ENCODE measurements at regions not wholly inside any gene's neighbourhood (a gene's known extent, or its start where the extent isn't known, plus 50 kb on each side); places are given as distances from the start of the nearest gene placed in this dataset.

DNA sequence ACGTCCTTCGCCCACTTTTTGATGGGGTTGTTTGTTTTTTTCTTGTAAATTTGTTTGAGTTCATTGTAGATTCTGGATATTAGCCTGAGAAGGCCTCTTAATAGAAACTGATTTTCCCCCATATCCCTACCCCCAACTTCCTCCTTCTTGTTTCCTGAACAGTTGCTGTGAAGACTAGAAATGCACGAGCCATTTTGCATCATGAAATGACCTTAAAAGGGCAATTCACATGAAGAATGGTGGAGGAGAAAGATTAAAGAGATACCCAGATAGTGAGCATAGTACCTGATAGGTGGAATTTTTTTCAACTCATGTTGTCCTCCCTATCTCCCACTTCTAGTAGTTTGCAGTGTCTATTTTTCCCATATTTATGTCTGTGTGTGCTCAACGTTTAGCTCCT is 55.2 kb upstream of the KCNH8 start:
- DNase-seq: no peak

DNA sequence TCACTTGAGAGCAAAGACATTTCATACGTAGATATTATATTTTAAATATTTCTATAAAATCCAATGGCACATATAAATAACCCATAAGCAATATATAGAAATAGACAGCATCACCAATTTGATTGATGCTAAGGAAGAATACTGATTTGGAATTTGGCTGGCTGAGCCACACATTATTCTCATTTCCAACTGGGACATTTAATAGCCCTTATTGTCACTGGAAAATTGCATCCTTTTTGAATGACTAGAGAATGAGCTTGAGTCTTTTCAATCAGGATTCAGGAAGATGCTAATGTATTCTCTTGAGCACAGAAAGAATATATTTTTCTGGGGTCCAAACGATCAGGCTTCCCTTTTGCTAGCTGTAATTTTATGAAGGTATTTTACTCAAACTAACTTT is 70.9 kb upstream of the KCNH8 start:
- no peak for DNase-seq

DNA sequence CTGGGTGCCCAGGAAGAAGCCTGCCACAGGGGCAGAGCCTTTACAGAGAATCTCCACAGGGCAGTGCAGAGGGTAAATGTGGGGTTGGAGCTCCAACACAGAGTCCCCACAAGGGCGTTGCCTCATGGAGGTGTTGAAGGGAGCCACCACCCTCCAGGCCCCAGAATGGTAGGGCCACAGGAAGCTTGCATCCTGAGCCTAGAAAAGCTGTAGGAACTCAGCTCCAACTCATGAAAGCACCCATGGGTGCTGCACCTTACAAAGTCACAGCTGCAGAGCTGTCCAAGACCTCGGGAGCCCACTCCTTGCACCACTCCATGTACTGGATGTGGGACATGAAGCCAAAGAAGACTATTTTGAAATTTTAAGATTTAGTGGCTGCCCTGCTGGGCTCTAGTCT is 73.3 kb upstream of the KCNH8 start:
- no peak for DNase-seq

DNA sequence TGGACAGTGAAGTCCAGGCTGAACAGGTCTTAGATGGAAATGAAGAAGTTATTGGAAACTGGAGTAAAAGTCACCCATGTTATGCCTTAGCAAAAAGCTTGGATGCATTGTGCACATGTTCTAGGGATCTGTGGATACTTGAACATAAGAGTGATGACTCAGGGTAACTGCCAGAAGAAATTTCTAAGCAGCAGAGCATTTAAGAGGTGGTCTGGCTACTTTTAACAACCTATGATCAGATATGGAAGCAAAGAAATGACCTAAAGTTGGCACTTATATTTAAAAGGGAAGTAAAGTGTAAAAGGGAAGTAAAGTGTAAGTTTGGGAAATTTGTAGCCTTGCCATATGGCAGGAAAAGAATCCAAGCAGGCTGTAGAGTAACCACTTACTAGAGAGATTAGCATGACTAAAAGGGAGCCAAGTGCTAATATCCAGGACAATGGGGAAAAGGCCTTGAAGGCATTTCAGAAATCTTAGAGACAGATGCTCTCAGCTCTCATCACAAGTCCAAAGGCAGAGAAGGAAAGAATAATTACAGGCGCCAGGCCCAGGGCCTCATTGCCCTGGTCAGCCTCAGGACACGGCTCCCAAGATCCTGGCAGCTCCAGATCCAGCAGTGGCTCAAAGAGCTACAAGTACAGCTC is 73.9 kb upstream of the KCNH8 start:
- DNase-seq: no peak

DNA sequence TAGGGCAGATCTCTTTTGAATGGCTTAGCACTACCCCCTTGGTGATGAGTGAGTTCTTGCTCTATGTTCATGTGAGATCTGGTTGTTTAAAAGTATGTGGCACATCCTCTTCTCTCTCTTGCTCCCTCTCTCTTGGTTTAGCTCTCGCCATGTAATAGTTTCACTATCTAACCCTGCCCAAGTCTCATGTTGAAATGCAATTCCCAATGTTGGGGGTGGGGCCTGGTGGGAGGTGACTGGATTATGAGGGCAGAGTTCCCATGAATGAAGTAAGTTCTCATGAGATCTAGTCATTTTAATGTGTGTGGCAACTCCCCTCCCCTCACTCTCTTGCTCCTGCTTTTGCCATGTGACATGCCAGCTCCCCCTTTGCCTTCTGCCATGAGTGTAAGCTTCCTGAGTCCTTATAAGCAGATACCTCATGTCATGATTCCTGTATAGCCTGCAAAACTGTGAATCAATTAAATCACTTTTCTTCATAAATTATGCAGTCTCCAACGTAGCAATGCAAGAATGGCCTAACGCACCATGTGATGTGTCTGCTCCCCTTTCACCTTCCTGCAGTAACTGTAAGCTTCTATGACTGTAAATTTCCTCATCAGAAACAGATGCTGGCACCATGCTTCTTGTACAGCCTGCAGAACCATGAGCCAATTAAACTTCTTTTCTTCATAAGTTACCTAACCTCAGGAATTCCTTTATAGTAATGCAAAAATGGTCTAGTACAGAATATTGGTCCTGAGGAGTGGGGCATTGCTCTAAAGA is 74.8 kb upstream of the KCNH8 start:
- no peak for DNase-seq

DNA sequence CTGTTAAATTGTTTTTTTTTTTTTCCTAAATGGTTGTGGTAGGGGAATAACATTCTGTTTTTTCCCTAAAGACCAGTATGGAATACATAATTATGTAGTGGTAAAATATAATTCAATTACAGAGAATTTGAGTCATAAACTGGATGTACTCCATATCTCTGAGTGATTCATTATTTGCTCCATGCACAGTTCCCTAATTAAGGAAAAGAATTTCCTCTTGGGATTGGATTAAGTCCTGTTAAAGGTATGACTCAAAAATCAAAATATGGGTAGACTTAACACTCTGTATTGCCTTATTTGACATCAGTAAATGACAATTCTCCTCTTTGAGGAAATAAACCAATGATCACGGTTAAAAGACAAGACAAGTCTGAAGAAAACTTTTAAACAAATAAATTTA is 78.0 kb upstream of the KCNH8 start:
- no peak for DNase-seq

DNA sequence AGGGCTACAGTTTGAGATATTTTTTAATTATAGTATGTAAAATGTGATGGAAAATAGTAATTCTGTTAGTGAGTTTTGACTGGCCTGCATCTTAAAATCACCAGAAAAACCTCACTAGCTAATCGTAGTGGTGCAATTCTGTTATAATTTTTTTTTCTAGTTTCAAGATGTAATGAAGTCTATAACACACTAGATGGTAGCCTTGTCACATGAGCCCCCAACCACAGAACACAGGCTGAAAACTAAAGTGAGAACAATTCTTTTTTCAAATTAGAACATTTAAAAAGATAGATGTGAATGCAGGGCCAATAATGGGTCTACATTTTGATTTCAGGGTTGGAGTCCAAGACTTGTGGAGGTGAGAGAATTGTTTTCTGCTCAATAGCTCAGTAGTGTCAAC is 83.3 kb upstream of the KCNH8 start:
- no peak for DNase-seq

DNA sequence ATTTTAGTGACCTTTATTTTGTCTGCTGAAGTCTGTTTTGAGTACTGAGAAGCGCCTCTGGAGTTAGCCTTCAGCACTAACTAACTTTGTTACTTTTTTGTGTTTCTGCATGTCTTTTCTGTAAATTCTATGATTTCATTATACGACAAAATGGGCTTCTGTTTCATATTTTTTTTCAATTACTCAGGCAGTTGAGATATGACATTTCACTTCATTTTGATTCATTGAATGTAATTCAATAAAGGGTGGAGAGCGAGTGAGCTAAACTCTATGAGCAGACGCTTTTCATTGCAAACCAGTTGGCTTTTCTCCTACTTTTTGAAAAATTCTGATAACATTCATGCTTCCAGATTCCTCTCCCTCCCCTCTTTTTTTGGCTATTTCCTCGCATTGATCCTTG is 84.4 kb upstream of the KCNH8 start:
- no peak for DNase-seq

DNA sequence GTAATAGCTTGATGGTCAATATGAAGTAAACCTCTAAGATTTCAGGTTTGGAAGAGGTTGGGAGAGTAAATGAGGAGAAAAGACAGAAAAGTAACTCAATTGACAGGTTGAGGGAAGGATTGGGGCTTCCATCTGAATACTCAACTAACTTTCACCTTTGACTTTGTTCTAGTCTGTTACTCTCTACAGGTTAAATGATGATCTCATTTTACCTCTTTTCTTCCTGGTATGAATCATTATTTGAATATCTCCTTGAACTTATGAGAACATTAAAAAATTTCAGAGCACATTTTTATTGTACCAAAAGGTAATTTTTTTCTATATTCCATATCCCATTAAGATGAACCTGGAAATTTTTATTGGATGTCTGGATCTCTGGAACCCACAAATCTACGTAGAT is 87.9 kb upstream of the KCNH8 start:
- no peak for DNase-seq

DNA sequence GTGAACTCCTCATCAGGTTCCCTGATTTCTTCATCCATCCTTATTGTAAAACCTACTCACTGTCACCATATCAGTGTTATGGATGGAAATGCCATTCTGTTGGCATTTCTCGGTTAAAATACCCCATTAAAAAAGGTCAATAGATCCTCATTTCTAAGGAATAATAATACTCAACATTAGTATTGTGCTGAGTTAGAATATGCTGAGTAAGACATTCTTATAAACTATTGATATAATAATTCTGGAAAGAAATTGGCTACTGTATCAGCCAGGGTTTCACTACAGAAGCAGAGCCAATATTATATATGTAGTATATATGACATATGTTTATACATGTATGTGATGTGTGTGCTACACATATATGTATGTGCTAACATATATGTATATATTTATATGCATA is 95.4 kb upstream of the KCNH8 start:
- no peak for DNase-seq

DNA sequence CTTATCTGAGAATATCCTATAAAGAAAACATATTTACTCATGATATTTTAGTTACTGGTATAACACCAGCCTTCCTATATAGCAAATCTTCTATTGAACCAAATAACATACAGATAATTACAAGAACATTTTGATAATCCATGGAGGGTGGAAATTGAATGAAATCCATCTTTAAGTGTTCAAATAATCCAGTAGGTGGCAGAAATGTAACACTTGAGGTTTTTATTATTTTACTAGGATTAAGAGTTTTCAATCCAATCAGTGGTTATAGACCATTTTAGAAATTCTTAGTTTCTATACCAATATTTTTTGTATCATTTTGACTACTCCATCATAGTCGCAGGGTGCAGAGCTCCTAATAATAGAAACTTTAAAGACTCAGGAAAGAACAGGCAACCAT is 101.9 kb upstream of the KCNH8 start:
- no peak for DNase-seq

DNA sequence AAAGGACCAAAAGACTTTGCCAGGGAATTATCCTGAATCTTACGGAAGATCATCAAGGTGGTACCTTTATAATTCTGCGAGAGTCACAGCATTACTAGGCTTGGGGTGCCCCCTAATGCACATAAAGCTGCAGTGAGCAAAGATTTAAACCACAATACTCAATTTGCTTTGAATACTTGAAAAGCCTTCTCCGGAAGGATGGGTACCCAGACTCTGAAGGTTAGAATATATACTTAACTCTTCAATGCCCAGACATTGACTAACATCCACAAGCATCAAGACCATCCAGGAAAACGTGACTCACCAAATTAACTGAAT is 117.8 kb upstream of the KCNH8 start:
- no peak for DNase-seq

DNA sequence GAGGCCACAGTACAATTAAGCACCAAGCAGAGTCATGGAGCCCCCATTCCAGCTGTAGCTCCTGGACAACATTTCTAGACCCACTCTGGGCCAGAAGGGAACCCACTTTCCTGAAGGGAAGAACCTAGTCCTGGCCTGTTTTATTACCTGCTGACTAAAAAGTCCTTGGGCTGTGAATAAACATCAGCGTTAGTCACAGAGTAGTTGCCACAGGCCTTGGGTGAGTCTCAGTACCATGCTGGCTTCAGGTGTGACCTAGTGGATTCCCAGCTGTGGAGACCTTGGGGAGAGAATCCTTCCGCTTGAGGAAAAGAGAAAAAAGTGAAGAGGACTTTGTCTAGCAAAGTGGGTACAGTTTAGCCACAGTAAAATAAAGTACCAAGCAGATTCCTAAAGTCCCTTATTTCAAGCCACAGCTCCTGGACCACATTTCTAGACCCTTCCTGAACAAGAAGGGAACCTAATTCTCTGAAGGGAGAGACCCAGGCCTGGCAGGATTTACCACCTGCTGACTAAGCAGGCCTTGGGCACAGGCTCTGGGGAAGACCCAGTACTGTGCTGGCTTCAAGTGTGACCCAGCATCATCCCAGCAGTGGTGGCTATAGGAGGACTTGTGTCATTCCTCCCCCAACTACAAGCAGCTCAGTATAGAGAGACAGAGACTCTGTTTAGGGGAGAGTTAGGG is 118.3 kb upstream of the KCNH8 start:
- DNase-seq: no peak

DNA sequence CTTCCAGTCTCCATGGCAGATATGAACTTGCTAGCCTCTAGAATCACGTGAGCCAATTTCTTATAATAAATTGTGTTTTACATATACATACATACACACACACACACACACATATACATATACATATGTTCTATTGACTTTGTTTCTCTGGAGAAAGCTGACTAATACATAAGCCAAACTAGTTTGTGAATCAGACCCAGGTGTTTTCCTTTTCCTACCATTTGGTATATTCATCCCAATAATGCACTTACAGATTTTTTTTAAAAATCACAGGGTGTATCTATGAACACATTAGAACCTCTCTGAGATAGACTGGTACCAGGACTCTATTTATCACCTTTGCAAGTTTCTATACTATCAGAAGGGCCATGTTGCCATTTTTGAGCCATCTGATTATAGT is 122.9 kb upstream of the KCNH8 start:
- no peak for DNase-seq

DNA sequence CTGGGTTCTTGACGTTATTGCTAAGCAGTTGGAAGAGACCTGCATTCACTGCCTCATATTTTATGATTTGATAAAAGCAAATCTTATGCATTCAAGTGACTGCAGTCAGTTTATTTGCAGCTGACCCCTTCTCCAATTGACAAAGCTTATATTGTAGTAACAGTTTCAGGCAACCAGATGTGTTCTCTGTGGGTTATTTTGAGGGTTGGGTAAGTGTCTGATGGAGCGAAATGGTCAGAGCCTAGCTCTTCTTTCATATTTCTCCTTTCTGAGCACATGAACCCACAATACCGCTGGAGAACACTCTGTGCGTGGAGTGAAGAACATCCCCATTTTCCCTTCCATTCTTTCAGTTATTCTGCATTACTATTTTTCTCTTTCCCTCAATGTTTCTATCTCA is 125.8 kb upstream of the KCNH8 start:
- DNase-seq: no peak

DNA sequence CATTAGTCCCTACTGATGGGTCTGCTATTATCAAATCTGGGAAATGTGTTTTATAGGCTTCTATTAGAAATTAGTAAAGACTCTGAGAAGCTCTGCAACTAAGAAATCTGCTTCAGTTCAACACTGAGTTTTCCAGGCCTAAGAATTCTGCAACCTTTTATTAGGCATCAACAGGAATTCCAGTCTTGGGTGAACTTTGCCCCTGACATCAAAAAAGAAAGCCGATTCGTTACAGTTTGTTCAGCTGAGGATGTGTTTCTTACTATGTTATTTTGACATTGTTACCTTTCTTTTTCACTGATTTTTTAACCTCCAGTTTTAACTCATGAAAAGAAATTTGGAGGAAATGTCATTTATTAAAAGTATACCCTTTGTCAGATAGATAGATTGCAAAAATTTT is 131.5 kb upstream of the KCNH8 start:
- no peak for DNase-seq

DNA sequence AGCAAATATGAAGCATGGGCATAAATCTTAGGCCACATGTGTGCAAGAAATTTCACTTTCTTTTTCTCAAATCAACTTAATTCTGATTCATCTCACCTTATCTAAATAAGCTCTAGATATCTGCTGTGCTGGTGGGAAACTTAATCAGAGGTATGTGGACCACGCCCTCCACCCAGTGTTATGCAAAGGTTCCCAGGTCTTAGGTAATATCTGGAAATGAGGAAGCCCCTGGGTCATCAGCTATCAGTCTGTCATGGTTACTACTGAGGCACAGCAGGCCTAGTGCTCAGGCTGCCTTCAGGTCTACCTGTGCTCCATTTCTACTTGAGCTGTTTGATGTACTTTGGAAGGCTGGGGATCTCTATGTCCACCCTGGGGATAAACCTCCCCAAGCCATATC is 134.4 kb upstream of the KCNH8 start:
- no peak for DNase-seq

DNA sequence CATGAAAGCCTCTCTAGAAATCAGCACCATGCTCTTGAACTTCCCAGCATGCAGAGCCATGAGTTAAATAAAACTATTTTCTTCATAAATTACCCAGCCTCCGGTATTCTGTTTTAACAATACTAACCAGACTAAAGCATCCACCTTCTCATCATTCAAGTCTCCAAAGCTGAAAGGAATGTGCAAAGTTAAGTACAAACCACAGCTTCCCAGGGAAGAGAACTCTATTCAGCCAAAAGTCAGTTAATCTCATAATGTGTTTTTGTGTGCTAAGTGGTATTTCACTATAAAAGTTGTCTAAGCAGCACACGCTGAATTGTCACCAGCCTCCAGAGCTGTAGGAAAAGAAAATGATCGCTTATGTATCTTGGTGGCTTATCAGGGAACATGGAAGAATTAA is 135.5 kb upstream of the KCNH8 start:
- DNase-seq: no peak

DNA sequence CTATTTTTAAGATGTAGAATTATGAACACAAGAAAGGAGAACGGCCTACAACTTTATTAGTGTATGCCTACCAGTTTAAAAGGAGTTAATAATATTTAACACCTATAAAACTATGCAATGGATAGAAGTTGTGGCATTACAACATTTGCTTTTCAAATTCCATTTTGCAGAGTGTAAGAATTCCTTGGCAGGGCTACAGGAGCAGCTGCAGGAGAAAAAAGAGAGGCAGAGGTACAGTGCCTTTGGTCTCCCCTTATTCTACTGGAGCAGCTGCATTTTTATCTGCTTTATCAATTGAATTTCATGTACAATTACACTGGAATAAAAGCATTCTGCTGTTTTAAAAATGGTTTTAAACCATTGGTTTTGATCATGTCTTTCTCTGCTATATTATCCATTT is 145.7 kb upstream of the KCNH8 start:
- no peak for DNase-seq

DNA sequence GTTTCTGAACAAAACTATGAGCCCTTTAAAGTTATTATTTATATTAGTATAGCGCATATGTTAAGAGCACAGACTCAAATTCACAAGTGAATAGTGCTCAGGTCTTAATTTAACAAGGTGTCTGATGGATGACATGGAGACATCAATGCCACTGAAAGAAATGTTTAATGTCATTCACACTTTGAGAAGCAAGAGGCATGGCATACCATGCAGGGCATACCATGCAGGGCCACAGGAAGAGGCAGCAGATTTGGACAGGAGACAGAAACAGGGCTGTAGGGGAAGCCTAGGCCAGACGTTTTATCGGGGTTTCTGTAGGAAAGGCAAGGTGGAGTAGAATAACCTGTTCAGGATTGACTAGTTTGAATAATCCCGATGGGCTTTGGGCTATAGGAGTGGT is 150.2 kb upstream of the KCNH8 start:
- DNase-seq: no peak

DNA sequence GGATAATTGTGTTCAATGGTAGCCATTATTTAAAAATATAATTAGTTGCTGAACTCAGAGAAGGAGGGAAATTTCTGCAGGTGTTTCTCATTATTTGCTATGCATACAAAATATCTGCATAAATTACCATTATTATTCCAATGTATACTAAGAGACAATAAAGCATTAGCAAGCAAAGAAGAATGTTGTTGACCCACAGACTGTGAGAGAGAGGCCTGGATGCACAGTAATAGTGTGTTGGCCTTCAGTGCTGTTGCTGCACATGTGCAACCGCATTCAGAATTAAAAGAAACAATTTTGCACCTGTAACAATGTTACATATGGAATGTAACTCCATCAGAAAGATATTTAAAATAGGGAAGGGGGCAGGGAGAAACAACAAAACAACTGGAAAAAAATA is 155.6 kb upstream of the KCNH8 start:
- DNase-seq: no peak

DNA sequence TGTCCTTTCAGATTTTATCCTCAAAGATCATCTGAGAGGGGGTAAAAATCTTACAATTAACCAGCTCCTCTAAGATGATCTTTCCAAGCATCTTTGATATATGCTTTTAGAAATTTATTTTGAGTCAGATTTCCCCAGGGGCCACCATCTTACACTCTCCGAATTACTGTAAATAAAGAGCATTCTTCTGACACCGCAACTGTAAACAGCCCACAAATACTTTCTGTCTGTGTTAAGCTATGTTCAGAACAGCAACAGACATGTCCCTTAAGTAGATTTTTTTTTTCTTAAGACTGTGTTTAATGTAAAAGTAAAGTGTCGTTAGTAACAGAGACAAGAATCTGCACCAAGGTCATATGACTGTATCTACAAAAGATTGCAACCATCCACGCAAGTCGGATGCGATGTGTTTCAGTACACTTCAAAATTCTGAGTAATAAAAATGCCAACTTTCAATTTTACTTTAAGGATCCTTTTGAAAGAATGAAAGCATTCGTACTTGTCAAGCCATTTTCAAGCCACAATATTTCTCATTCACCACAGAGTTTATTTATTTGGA is 159.0 kb upstream of the KCNH8 start:
- no peak for DNase-seq

DNA sequence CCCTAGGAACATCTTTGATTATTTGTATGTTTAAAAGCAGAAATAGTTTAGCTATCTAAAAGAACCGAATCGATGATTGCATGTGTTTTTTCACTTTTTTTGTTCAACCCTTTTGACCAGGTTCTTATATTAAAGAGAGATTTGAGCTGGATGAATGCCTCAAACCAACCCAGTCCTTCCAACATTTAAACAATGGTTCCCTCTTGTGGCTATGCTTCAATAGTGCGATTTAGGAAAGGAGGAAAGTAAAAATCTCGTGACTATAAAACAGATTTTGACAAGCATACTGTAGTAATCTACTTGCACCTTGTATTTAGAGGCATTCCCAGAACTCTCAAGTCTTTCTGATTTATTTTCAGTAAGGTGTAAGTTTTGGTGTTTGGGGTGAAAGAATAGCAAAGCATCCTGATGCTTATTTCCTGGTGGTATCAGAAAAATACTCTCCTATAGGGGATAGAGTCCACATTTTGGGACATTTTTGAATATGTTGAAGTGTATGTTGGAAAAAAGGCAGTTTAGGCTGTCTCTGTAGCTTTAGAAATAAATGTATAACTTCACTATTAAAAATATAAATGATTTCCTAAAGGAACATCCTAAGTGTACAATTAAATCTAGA is 159.6 kb upstream of the KCNH8 start:
- DNase-seq: no peak

DNA sequence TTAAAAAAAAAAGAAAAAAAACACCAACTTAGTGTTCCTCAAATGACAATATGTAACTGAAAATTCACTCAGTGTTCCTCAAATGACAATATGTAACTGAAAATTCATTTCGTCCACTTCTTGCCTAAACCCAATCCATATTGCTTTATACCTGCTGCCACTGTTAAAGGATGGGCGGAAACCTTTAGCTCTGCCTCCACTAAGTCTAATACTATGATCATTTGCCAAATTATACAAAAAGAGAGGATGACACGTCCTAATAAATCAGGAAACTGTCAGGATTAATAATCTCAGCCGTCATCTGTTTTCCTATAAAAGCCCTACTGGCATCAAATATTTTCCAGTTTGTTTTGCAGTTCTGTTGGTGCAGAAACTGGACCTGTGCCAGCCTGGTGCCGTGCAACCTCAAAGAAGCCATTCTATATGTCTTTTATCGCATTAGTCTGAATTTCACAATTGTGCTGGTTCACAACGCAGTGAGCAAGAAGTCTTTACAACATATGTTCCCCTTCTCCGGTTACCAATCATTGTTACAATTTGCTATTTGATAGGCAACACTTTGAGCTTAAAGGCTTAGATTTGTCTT is 160.4 kb upstream of the KCNH8 start:
- no peak for DNase-seq
